Fibroblast of gingiva (primary cell): ENCODE measurements at regions not wholly inside any gene's neighbourhood (a gene's known extent, or its start where the extent isn't known, plus 50 kb on each side); places are given as distances from the start of the nearest gene placed in this dataset.

Experiments
- DNase-seq: peaks from one replicate; pipeline ENCODE4 v3.0.0-alpha.2; 2011; ENCODE audit warnings: low read depth

DNA sequence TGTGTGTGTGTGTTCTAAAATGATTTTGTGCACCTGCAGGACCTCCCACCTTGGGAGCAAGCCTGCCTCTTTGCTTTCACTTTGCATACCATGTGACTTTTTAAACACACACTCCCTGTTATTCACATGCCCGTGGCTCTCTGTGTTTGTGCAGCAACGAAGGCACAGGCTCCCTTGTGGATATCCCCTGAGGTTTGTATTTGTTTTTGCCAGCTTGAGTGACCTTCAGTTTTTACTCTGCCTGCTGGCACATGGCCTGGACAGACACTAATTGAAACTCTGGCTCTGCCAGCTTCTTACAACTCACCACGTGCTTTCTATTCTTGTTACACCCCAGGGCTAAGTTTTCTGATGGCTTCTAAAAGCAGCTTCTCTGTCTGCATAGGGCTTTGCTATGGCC, 885.8 kb downstream of the SH3BGRL start:
- peak; percentile 14 for DNase-seq

DNA sequence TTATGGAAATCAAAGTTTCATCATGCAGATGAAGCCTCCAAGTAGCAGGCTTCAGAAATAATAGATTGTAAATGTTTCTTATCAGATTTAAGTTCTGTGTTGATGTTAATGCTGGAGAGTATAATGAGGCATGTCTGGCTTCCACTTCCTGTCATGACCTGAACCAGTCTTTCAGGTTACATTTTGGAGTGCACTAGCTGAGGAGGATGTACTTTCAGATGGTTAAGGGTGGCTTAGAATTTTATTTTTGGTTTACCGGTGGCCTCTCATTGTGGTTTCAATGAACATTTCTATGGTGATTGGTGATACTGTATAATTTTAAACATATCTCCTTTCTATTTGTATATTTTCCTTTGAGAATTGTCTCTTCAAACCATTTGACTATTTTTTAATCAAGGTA, 890.4 kb downstream of the SH3BGRL start:
- no peak for DNase-seq

- no peak for DNase-seq
Observed at GRCh38 chrX:82125103-82125502, 923.2 kb downstream of the SH3BGRL start.

GRCh38 chrX:82127228-82128123, 925.6 kb downstream of the SH3BGRL start:
- peak; percentile 1 for DNase-seq

GRCh38 chrX:82134378-82134777, 932.5 kb downstream of the SH3BGRL start:
- DNase-seq = peak; percentile 27

- no peak for DNase-seq
Observed at GRCh38 chrX:82141942-82142341, 940.0 kb downstream of the SH3BGRL start.

- no peak for DNase-seq
Observed at GRCh38 chrX:82161195-82161594, 959.3 kb downstream of the SH3BGRL start.

GRCh38 chrX:82163701-82164100, 961.8 kb downstream of the SH3BGRL start:
- DNase-seq = peak; percentile 58

DNA sequence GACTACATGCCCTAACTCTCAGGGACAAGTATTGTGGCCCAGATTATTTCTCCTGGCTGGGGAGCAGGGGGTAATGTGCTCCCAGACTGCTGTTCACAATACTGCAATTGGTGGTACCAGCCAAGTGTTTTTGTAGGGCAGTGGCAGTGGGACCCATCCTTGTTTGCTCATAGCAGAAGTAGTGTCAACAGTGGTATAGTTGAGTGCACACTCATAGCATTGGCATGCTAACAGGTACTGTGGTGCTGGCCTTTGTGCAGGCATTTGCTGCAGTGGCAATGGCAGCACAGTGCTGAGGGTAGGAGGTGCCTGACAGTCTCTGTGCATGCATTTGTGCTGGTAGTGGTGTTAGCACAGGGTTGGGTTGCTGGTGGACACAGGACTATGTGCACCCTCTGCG, 995.0 kb downstream of the SH3BGRL start:
- DNase-seq = no peak

DNA sequence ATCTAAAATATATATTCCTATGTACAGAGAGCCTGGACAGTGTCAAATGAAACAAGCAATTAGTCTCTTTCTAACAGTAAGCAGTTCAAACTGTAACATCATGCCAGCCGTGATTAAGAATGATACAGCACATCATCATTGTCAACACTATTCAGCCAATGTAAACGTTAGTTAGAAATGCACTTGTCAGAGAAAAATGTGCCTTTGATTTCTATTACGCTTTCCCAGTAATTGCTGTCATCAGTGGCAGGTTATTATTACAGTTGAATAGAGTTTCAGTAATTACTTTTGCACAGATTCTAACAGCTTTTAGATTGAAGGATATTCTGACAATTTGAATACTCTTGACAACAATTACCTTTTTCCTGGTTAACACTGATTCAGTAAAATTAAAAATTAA, 1007.1 kb downstream of the SH3BGRL start:
- no peak for DNase-seq

GRCh38 chrX:82218361-82218760, 1016.5 kb downstream of the SH3BGRL start:
- DNase-seq = peak; percentile 0

GRCh38 chrX:82219129-82219528, 1017.2 kb downstream of the SH3BGRL start:
- DNase-seq = no peak

DNA sequence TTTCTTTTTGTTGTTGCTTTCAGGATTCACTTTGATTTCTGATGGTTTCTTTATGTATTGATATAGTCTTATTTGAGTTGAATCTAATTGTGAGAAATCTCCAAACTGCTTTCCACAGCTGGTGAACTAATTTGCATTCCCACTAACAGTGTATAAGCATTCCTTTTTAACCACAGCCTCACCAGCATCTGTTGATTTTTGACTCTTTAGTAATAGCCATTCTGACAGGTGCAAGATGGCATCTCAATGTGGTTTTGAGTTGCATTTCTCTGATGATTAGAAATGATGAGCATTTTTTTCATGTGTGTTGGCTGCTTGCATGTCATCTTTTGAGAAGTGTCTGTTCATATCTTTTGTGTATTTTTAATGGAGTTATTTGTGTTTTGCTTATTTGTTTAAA, 1023.1 kb downstream of the SH3BGRL start:
- no peak for DNase-seq

- DNase-seq = no peak
Observed at GRCh38 chrX:82230013-82230412, 1028.1 kb downstream of the SH3BGRL start.

DNA sequence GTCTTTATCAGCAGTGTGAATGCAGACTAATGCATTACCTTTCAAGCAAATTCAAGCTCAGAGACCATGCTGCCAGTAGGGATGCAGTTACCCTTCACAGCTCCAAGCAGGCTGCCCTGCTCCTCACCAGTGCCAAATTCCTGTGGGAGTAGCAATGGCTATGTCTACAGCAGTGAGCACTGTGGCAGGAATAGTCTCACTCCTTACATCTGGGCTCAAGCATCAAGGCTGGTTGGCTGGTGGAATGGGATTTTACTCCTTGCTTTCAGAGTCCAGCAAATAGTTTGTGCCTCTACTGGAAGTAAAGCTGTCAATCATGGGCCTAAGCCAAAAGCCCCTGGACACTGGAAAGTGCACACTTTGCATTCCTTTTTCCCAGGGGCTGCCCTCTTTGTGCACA, 1030.8 kb downstream of the SH3BGRL start:
- DNase-seq = no peak

- DNase-seq = no peak
Observed at GRCh38 chrX:82237328-82237727, 1035.4 kb downstream of the SH3BGRL start.
